Dendritic cell treated with granulocyte-macrophage colony-stimulating factor and Interleukin-4, amounts not matched to agents 40 ng/mL and 50 ng/mL, for 4 days (primary cell): ENCODE measurements at regions not wholly inside any gene's neighbourhood (a gene's known extent, or its start where the extent isn't known, plus 50 kb on each side); places are given as distances from the start of the nearest gene placed in this dataset.
"Not testable (repeated sequence)": the region's sequence is repeated elsewhere in the genome, so short reads cannot be mapped to it uniquely, and the experiment has no call there.

ENCODE experiments used
- H3K27ac Mint-ChIP-seq: one replicate; pipeline ENCODE4 v1.8.0; 2022; ENCODE audit warnings: mild to moderate bottlenecking, mixed read lengths
- H3K27me3 Mint-ChIP-seq: one replicate; pipeline ENCODE4 v1.8.0; 2022; ENCODE audit warnings: mild to moderate bottlenecking, mixed read lengths
- H3K36me3 Mint-ChIP-seq: one replicate; pipeline ENCODE4 v1.8.0; 2022; ENCODE audit warnings: low read depth, mixed read lengths
- H3K4me1 Mint-ChIP-seq: one replicate; pipeline ENCODE4 v1.8.0; 2022; ENCODE audit warnings: low read depth, mixed read lengths
- H3K4me3 Mint-ChIP-seq: one replicate; pipeline ENCODE4 v1.8.0; 2022; ENCODE audit warnings: mild to moderate bottlenecking, moderate library complexity, mixed read lengths
- H3K9me3 Mint-ChIP-seq: one replicate; pipeline ENCODE4 v1.8.0; 2022; ENCODE audit warnings: mixed read lengths
- intact Hi-C: fragments of 100-400 bp; cut with micrococcal nuclease; formaldehyde crosslinking; loops from one replicate; pipeline ENCODE4 v1.15.0; 2022

DNA sequence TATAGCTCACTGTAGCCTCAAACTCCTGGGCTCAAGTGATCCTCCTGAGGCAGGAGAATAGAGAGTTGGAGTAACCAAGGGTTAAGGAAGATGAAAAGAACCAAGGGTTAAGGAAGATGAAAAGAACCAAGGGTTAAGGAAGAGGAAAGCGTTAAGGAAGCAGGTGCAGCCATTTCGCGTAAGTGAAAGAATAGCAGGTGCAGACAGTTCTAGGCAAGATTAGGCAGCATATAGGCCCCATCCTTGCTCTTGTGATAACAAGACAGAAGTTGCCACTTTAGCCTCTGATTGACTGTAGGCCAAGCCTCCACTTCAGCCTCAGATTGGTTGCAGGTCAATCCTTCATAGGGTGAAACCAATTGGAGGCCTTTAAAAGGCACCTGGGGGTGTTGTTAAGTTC, 677.4 kb downstream of the PDCD6IP start:
- intact Hi-C loops, result no loop called here

DNA sequence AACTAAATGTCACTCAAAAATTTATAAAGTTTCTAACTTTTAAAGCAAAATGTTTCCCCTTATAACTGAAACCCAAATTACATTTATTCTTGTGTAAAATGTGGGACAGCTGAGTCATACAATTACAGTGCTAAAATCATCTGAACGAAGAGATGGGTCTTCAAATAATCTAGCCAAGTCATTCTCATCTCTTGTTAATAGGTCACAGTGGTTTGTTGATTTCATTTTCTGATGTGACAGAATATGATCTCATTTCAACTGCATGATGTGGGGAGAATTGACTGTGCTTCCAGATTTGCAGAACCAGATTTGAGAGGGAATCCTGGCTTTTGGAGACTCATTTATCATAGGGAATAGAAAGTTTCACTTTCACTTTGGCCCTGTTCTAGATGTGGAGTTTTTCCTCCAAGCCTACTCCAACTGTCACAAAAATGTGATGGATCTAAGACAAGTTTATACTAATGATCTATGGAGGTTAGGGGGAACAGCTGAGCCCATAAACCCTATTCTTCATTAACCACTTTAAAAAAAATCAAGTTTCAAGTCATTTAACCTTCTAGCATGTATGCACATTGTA, 685.0 kb downstream of the PDCD6IP start:
- Mint-ChIP-seq H3K27ac (no peak overlapping the region), H3K4me1 (no peaks in the 10 kb centered on the region), H3K27me3 (no peaks in the 10 kb centered on the region), H3K4me3 (no peak overlapping the region), H3K36me3 (no peaks in the 10 kb centered on the region), H3K9me3 (peaks cover 18% of the 10 kb centered on the region)
- intact Hi-C loops, result no loop called here

More for the DNA sequence above, 677.4 kb downstream of the PDCD6IP start:
- Mint-ChIP-seq H3K4me1 (no peaks in the 10 kb centered on the region), H3K36me3 (no peaks in the 10 kb centered on the region), H3K27me3 (no peaks in the 10 kb centered on the region), H3K9me3 (peaks cover 42% of the 10 kb centered on the region), H3K27ac (no peak overlapping the region), H3K4me3 (no peak overlapping the region)

DNA sequence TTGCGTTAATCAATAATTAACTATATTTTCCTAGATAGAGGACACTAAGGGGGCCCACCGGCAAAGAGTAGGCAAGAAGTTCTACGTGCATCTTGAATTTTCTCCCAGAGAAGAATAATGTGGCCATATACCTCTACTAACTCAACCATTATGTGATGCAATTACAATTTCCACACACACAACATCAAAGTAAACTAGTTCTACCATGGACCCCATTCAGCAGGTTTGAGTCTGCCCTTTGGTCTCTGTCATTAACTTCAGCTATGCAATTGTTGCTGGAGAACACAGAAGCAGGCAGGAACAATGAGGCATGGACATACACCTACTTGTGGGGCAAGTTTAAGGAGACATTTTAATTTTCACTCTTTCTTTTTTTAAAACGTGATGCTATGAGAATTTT, 705.9 kb downstream of the PDCD6IP start:
- Mint-ChIP-seq H3K4me1 (peaks cover 3% of the 10 kb centered on the region), H3K27me3 (no peaks in the 10 kb centered on the region), H3K9me3 (no peaks in the 10 kb centered on the region), H3K4me3 (no peak overlapping the region), H3K36me3 (no peaks in the 10 kb centered on the region), H3K27ac (no peak overlapping the region)
- intact Hi-C loops, result no loop called here

DNA sequence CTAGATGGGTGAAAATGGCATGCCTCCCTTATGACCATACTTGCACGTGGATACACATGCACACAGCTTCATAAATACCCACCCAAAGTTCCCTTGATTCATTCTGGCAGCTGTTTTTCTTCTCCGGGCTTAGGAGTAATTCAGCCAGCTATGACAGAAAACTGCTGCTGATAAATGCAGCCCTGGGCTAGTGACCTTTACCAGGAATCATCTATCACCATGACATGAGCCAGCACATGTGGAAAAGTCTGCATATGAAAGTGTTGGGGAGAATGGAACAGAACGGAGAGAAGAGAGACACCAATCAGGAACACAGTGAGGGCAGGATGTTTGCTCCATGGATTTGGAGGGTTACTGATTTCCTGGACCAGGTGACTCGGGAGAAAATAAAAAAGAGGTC, 706.3 kb downstream of the PDCD6IP start:
- no peak overlapping the region for H3K4me3 Mint-ChIP-seq
- H3K27me3 Mint-ChIP-seq, result no peaks in the 10 kb centered on the region
- peaks cover 5% of the 10 kb centered on the region for H3K4me1 Mint-ChIP-seq
- H3K36me3 Mint-ChIP-seq, result no peaks in the 10 kb centered on the region
- no peak overlapping the region for H3K27ac Mint-ChIP-seq
- no peaks in the 10 kb centered on the region for H3K9me3 Mint-ChIP-seq
- intact Hi-C loops, result no loop called here

DNA sequence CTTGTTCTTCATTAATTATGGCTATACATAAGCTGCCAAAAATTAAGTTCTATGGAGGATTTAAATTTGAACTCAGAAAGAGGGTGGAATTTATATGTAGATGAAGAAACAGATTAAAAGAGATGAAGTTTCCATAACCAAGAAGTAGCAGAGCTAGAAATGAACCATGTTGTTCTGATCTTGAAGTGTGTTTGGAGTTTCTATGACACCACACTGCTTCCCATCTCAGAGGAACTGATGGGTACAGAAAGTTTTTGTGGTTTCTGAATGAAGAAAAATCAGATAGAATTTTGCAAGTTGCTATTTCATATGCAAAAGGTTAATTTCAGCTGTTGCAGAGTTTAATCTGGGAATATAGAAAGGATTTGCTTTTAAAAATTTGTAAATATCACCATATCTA, 710.3 kb downstream of the PDCD6IP start:
- Mint-ChIP-seq H3K4me1 (peaks cover 5% of the 10 kb centered on the region), H3K27me3 (no peaks in the 10 kb centered on the region), H3K9me3 (no peaks in the 10 kb centered on the region), H3K27ac (no peak overlapping the region), H3K4me3 (no peak overlapping the region), H3K36me3 (no peaks in the 10 kb centered on the region)
- intact Hi-C loops, result no loop called here

DNA sequence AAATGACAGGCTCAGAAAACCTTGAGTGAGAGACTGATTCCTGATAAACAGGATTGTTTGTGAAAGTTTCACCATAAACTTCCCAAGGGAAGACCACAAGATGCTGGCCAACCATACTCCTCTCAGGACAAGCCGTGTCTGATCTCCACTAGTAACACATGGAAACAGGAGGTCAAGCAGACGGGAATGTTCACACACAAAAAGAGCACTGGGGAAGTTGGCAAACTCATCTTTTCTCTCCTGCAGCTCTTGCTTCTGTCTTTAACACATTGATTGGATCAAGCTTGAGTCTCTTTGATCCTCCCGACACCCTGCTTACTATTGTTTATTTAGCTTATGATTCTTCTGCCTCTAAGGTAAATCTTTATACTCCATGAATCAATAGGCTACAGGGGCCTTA, 713.5 kb downstream of the PDCD6IP start:
- intact Hi-C loops, result no loop called here
- Mint-ChIP-seq H3K4me1 (peaks cover 5% of the 10 kb centered on the region), H3K36me3 (no peaks in the 10 kb centered on the region), H3K27ac (no peak overlapping the region), H3K27me3 (no peaks in the 10 kb centered on the region), H3K4me3 (no peak overlapping the region), H3K9me3 (peaks cover 8% of the 10 kb centered on the region)

DNA sequence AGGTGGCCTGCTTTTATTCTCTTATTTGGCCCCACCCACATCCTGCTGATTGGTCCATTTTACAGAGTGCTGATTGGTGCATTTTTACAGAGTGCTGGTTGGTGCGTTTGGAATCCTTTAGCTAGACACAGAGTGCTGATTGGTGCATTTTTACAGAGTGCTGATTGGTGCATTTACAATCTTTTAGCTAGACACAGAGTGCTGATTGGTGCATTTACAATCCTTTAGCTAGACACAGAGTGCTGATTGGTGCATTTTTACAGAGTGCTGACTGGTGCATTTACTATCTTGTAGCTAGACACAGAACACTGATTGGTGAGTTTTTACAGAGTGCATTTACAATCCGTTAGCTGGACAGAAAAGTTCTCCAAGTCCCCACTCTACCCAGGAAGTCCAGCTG, 720.6 kb downstream of the PDCD6IP start:
- peaks cover 23% of the 10 kb centered on the region for H3K9me3 Mint-ChIP-seq
- H3K27me3 Mint-ChIP-seq, intact Hi-C loops, H3K27ac Mint-ChIP-seq, H3K36me3 Mint-ChIP-seq, H3K4me3 Mint-ChIP-seq, H3K4me1 Mint-ChIP-seq: not testable (repeated sequence)

DNA sequence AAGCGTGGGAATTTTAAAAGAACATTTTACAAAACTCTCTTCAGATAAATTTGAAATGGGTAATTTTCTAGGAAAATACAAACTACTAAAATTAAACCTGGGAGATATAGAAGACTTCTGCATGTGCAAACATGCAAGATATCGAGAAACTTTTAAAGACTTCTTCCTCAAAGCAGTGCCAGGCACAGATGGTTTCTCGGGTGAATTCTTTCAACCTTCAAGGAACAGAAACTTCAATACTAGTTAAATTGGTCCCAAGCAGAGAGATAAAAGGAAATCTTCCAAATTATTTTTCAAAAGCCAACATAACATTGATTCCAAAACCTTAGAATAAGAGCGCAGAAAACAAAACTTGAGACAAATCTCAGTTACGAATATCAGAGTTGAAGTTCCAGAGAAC, 732.7 kb downstream of the PDCD6IP start:
- no peak overlapping the region for H3K27ac Mint-ChIP-seq
- no peaks in the 10 kb centered on the region for H3K27me3 Mint-ChIP-seq
- no peaks in the 10 kb centered on the region for H3K36me3 Mint-ChIP-seq
- no peak overlapping the region for H3K4me3 Mint-ChIP-seq
- peaks cover 7% of the 10 kb centered on the region for H3K4me1 Mint-ChIP-seq
- intact Hi-C loops, result no loop called here
- no peaks in the 10 kb centered on the region for H3K9me3 Mint-ChIP-seq

DNA sequence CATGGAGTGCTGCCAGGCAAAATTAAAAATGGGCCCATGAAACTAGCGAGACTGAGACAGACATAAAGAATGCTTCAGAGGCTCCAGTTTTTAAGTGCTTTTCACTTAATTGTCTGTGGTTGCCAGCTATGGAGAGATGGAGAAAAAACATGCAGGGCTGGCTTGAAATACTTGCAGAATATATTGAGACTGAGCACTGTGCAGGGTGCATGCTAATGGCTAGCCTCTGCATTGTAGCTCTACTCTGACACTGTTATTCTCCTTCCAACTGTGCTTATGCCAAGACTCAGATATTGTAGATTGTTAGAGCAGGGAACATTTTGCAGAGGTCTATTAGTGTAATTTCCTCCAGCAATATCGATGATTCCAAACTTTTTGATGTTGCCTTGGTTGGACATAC, 735.0 kb downstream of the PDCD6IP start:
- intact Hi-C loops, result no loop called here
- Mint-ChIP-seq H3K4me3 (no peak overlapping the region), H3K27ac (no peak overlapping the region)

DNA sequence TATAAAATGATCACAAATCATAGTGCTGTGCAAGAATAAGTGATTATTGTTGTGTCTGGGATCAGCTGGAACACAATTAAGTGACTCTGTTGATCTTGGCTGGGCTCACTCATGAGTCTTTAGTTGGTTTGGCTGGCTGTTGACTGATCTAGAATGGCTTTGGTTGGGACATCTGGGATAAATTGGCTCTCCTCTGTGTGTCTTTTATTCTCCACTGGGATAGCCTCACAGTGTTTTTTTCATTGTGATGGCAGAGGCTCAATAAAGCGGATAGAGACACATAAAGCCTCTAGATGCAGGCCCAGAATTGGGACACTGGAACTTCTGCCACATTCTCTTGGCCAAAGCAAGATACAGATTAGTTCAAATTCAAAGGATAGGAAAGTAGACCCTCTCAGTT, 735.6 kb downstream of the PDCD6IP start:
- H3K27me3 Mint-ChIP-seq, result no peaks in the 10 kb centered on the region
- intact Hi-C loops, result no loop called here
- no peak overlapping the region for H3K27ac Mint-ChIP-seq
- no peaks in the 10 kb centered on the region for H3K9me3 Mint-ChIP-seq
- no peak overlapping the region for H3K4me3 Mint-ChIP-seq
- no peaks in the 10 kb centered on the region for H3K36me3 Mint-ChIP-seq
- no peaks in the 10 kb centered on the region for H3K4me1 Mint-ChIP-seq

More for the DNA sequence above, 735.0 kb downstream of the PDCD6IP start:
- H3K27me3 Mint-ChIP-seq, result no peaks in the 10 kb centered on the region
- no peaks in the 10 kb centered on the region for H3K9me3 Mint-ChIP-seq
- H3K4me1 Mint-ChIP-seq, result peaks cover 6% of the 10 kb centered on the region
- no peaks in the 10 kb centered on the region for H3K36me3 Mint-ChIP-seq

DNA sequence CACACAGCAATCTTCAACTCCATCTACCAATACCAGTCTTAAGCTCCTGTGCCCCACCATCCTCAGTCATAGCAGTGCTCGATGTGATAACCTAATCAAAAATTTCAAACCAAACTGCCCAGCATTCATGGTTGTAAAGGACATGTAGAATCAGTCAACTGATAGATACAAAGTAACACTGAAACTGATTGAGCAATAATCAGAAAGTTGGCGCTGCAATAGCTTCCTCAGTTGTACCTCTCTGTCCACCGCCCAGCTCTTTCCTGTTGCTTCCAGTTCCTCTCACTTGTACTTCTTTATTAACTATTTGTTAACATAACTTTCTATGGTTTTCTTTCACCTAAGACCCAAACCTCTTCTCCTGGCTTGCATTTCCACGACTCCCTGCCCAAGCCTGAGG, 745.7 kb downstream of the PDCD6IP start:
- Mint-ChIP-seq H3K27me3 (no peaks in the 10 kb centered on the region), H3K27ac (no peak overlapping the region), H3K9me3 (no peaks in the 10 kb centered on the region), H3K4me3 (no peak overlapping the region), H3K36me3 (no peaks in the 10 kb centered on the region), H3K4me1 (peaks cover 14% of the 10 kb centered on the region)
- intact Hi-C loops, result no loop called here

DNA sequence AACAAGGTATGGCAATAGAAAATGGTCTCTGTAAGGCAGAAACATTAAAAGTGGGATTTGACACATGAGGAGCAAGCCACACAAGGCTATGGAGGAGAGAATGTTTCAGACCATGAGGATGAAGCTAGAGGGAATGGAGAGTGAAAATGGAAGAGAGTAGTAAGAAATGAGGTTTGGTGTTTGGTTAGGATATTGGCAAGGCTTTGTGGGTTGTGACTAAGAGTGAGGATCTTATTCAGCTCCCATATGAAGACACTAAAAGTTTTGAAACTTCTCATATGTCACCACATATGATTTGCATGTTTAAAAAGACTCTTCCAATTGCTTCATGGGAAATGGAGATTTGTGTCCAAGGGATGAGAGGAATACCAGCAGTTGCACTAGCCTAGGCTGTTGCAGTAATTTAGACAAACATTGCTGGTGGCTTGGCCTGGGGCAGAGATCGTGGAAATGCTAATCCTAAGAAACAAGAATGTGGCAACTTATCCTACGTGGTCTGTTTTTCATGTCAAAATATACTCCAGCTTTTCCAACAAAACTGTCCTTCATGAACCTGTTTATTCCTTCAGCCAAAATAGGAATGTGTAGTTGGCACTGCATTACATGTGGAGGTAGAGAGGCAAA, 749.0 kb downstream of the PDCD6IP start:
- intact Hi-C loops, result no loop called here
- H3K27ac Mint-ChIP-seq, result no peak overlapping the region
- no peaks in the 10 kb centered on the region for H3K27me3 Mint-ChIP-seq
- peaks cover 14% of the 10 kb centered on the region for H3K4me1 Mint-ChIP-seq
- no peaks in the 10 kb centered on the region for H3K36me3 Mint-ChIP-seq
- no peak overlapping the region for H3K4me3 Mint-ChIP-seq
- no peaks in the 10 kb centered on the region for H3K9me3 Mint-ChIP-seq

DNA sequence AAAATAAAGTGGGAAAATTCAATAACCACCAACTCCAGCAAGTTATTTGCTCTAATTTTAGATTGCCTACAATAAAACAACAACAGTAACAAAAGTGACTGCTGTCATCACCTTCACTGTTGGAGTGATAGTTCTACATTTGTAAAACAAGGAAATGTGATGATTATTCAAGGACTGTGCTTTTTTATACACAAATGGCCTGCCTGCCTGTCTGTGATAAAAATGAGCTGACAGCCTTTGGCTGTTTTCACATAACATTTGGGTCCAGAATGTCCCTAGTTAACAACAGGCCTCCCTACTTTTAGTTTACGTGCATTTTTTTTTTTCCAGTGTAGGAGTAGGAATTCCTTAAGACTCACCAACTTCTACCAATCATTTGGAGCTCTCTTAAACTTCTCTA, 768.8 kb downstream of the PDCD6IP start:
- intact Hi-C loops, result no loop called here
- Mint-ChIP-seq H3K9me3 (peaks cover 16% of the 10 kb centered on the region), H3K36me3 (no peaks in the 10 kb centered on the region), H3K27ac (no peak overlapping the region), H3K4me1 (no peaks in the 10 kb centered on the region), H3K4me3 (no peak overlapping the region), H3K27me3 (no peaks in the 10 kb centered on the region)

DNA sequence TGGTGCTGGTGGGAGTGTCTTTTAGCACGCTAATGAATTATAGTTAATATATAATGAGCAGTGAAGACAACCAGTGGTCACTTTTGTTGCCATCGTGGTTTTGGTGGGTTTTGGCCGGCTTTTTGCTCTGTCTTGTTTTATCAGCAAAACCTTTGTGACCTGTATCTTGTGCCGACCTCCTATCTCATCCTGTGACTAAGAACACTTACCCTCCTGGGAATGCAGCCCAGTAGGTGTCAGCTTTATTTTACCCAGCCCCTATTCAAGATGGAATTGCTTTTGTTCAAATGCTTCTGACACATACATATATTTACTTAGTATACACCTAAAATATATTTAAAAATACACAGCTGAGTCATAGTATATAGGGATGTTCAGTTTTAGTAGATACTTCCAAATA, 770.3 kb downstream of the PDCD6IP start:
- peaks cover 15% of the 10 kb centered on the region for H3K9me3 Mint-ChIP-seq
- no peak overlapping the region for H3K4me3 Mint-ChIP-seq
- H3K36me3 Mint-ChIP-seq, result no peaks in the 10 kb centered on the region
- no peaks in the 10 kb centered on the region for H3K27me3 Mint-ChIP-seq
- intact Hi-C loops, result no loop called here
- no peak overlapping the region for H3K27ac Mint-ChIP-seq
- H3K4me1 Mint-ChIP-seq, result no peaks in the 10 kb centered on the region

DNA sequence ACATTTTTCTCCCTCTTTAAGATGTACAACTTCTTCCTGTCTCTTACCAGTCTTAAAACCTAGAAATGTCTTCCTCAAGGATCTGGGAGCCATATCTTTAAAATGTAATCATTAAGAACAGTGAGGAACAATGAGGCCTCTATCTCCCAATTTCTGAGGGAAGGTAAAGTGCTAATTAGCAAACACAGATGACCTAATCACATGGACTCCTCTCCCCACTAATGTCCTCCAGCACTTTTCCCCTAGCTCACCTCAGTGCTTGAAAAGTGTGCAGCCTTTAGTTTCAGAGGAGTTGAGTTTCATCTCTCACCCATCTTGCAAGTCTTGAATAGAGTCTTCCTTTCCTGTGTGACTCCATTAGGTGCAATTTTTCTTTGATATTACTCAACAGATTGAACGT, 771.0 kb downstream of the PDCD6IP start:
- no peak overlapping the region for H3K4me3 Mint-ChIP-seq
- no peaks in the 10 kb centered on the region for H3K4me1 Mint-ChIP-seq
- peaks cover 19% of the 10 kb centered on the region for H3K9me3 Mint-ChIP-seq
- no peaks in the 10 kb centered on the region for H3K27me3 Mint-ChIP-seq
- H3K27ac Mint-ChIP-seq, result no peak overlapping the region
- no peaks in the 10 kb centered on the region for H3K36me3 Mint-ChIP-seq
- intact Hi-C loops, result no loop called here
